IMR-90 (cell line): ENCODE measurements at regions not wholly inside any gene's neighbourhood (a gene's known extent, or its start where the extent isn't known, plus 50 kb on each side); places are given as distances from the start of the nearest gene placed in this dataset.

Experiments used
- ATAC-seq: fragments of 200-7000 bp; cut with Tn5 transposase; 2 replicates; pipeline ENCODE4 v1.9.1; 2020; ENCODE audit warnings: low read depth, mild to moderate bottlenecking, moderate library complexity
- BruUV-seq: library from RNA; stranded (reverse); fragments of 400-500 nt; replicated peaks from 2 replicates; lab custom pipeline; 2021; lab: Mats Ljungman, UMichigan
- CTCF ChIA-PET: fragments of 300-600 bp; formaldehyde crosslinking; extraction: SDS; loops from one replicate; lab custom pipeline; 2021; ENCODE audit warnings: antibody characterized with exemption; lab: Yijun Ruan, JAX
- POLR2A ChIA-PET: fragments of 300-600 bp; sonication (Branson Sonifier 250); formaldehyde crosslinking; loops from one replicate; lab custom pipeline; 2022; ENCODE audit warnings: antibody characterized with exemption; ENCODE audit not compliant: unreplicated experiment; lab: Charles Lee
- DNase-seq: peaks from one replicate; pipeline ENCODE4 v3.0.0; 2013
- H2AFZ ChIP-seq: replicated peaks from 2 replicates; pipeline ENCODE3; 2013; ENCODE audit warnings: low read length, mild to moderate bottlenecking; ENCODE audit not compliant: poor library complexity
- H2AK5ac ChIP-seq: 2 replicates; pipeline ENCODE4 v1.6.1; 2013; ENCODE audit warnings: low read depth, low read length, inconsistent platforms
- H2AK9ac ChIP-seq: replicated peaks from 2 replicates; pipeline ENCODE3; 2013; ENCODE audit warnings: mild to moderate bottlenecking, low read depth, low read length, moderate library complexity; ENCODE audit not compliant: poor library complexity
- H2BK120ac ChIP-seq: 2 replicates; pipeline ENCODE4 v1.6.1; 2013; ENCODE audit warnings: low read depth, low read length, inconsistent platforms
- H2BK15ac ChIP-seq: 3 replicates; pipeline ENCODE4 v1.6.1; 2013; ENCODE audit warnings: low read depth, low read length, inconsistent platforms
- H2BK20ac ChIP-seq: 2 replicates; pipeline ENCODE4 v1.6.1; 2013; ENCODE audit warnings: low read depth, mild to moderate bottlenecking, inconsistent platforms, low read length, moderate library complexity
- H2BK5ac ChIP-seq: 2 replicates; pipeline ENCODE4 v1.6.1; 2013; ENCODE audit warnings: mild to moderate bottlenecking, low read depth, low read length, inconsistent platforms; ENCODE audit not compliant: poor library complexity, severe bottlenecking
- H3K14ac ChIP-seq: replicated peaks from 2 replicates; pipeline ENCODE4 v1.6.1; 2013; ENCODE audit warnings: low read depth, low read length, inconsistent platforms
- H3K18ac ChIP-seq: 2 replicates; pipeline ENCODE4 v1.6.1; 2013; ENCODE audit warnings: low read depth, low read length, control low read depth
- H3K23ac ChIP-seq: 2 replicates; pipeline ENCODE4 v1.6.1; 2013; ENCODE audit warnings: low read depth, low read length, inconsistent platforms
- H3K27ac ChIP-seq: 2 replicates; pipeline ENCODE4 v1.5.1; 2013; ENCODE audit warnings: mild to moderate bottlenecking, control low read depth, low read length; ENCODE audit not compliant: insufficient read depth
- H3K27me3 ChIP-seq: 2 replicates; pipeline ENCODE4 v1.6.1; 2013; ENCODE audit warnings: low read length; ENCODE audit not compliant: control insufficient read depth, insufficient read depth
- H3K36me3 ChIP-seq: 2 replicates; pipeline ENCODE4 v1.6.1; 2013; ENCODE audit warnings: low read length, mixed read lengths; ENCODE audit not compliant: control insufficient read depth, insufficient read depth
- H3K4ac ChIP-seq: 2 replicates; pipeline ENCODE4 v1.6.1; 2013; ENCODE audit warnings: low read depth, low read length, inconsistent platforms
- H3K4me1 ChIP-seq: 2 replicates; pipeline ENCODE4 v1.6.1; 2013; ENCODE audit warnings: low read length, mixed read lengths; ENCODE audit not compliant: control insufficient read depth, insufficient read depth
- H3K4me2 ChIP-seq: 2 replicates; pipeline ENCODE4 v1.6.1; 2013; ENCODE audit warnings: low read depth, mild to moderate bottlenecking, control low read depth, low read length, moderate library complexity
- H3K4me3 ChIP-seq: 2 replicates; pipeline ENCODE4 v1.5.1; 2013; ENCODE audit warnings: low read depth, mild to moderate bottlenecking, control low read depth, low read length, moderate library complexity; ENCODE audit not compliant: insufficient read depth
- H3K56ac ChIP-seq: 2 replicates; pipeline ENCODE4 v1.6.1; 2013; ENCODE audit warnings: low read length, inconsistent platforms; ENCODE audit not compliant: insufficient read depth; ENCODE audit errors: extremely low read depth
- H3K79me1 ChIP-seq, 2 experiments: 2 replicates each; pipeline ENCODE4 v1.6.1; 2013; ENCODE audit warnings: low read length in 2 of 2, inconsistent platforms in 1 of 2, low read depth in 1 of 2
- H3K9ac ChIP-seq: 2 replicates; pipeline ENCODE4 v1.6.1; 2013; ENCODE audit warnings: low read depth, low read length, control low read depth
- H3K9me1 ChIP-seq: 2 replicates; pipeline ENCODE4 v1.6.1; 2013; ENCODE audit warnings: low read length, inconsistent platforms; ENCODE audit not compliant: insufficient read depth
- H3K9me3 ChIP-seq: 2 replicates; pipeline ENCODE4 v1.6.1; 2013; ENCODE audit warnings: low read length; ENCODE audit not compliant: control insufficient read depth, insufficient read depth
- H4K20me1 ChIP-seq: 2 replicates; pipeline ENCODE4 v1.6.1; 2013; ENCODE audit warnings: low read length, inconsistent platforms; ENCODE audit not compliant: insufficient read depth
- H4K5ac ChIP-seq: 2 replicates; pipeline ENCODE4 v1.6.1; 2013; ENCODE audit warnings: mild to moderate bottlenecking, low read depth, low read length, control low read depth
- H4K8ac ChIP-seq, 2 experiments: 2 replicates each; pipeline ENCODE4 v1.6.1; 2013; ENCODE audit warnings: low read depth in 2 of 2, low read length in 2 of 2, control low read depth in 1 of 2, inconsistent platforms in 1 of 2
- H4K91ac ChIP-seq: 2 replicates; pipeline ENCODE4 v1.6.1; 2013; ENCODE audit warnings: low read depth, low read length, inconsistent platforms; ENCODE audit not compliant: insufficient read depth
- BHLHE40 ChIP-seq: fragments of 150-350 bp; IDR thresholded peaks from 2 replicates; pipeline ENCODE4 v1.6.1; 2016; ENCODE audit warnings: mild to moderate bottlenecking, low read depth, low read length
- CEBPB ChIP-seq: IDR thresholded peaks from 2 replicates; pipeline ENCODE4 v1.6.1; 2012; ENCODE audit warnings: low read depth, low read length, improper control_type of control experiment
- CHD1 ChIP-seq: IDR thresholded peaks from 2 replicates; pipeline ENCODE4 v1.6.1; 2012; ENCODE audit warnings: low read depth, low read length, improper control_type of control experiment
- CTCF ChIP-seq: conservative IDR thresholded peaks from 2 replicates; pipeline ENCODE4 v1.5.1; 2012; ENCODE audit warnings: mild to moderate bottlenecking, low read depth, low read length, improper control_type of control experiment
- ELK1 ChIP-seq: fragments of 150-350 bp; IDR thresholded peaks from 2 replicates; pipeline ENCODE4 v1.6.1; 2016; ENCODE audit warnings: low read depth, mild to moderate bottlenecking, low read length, moderate library complexity, borderline replicate concordance
- MAZ ChIP-seq: IDR thresholded peaks from 2 replicates; pipeline ENCODE4 v1.6.1; 2012; ENCODE audit warnings: low read depth, mild to moderate bottlenecking, low read length, improper control_type of control experiment, moderate library complexity, borderline replicate concordance
- MXI1 ChIP-seq: IDR thresholded peaks from 2 replicates; pipeline ENCODE4 v1.6.1; 2012; ENCODE audit warnings: low read depth, mild to moderate bottlenecking, low read length, moderate library complexity, borderline replicate concordance
- POLR2A ChIP-seq: IDR thresholded peaks from 2 replicates; pipeline ENCODE4 v1.6.1; 2012; ENCODE audit warnings: mild to moderate bottlenecking, low read depth, low read length
- RCOR1 ChIP-seq: IDR thresholded peaks from 2 replicates; pipeline ENCODE4 v1.6.1; 2012; ENCODE audit warnings: mild to moderate bottlenecking, low read length, improper control_type of control experiment; ENCODE audit not compliant: insufficient replicate concordance
- RFX5 ChIP-seq: IDR thresholded peaks from 2 replicates; pipeline ENCODE4 v1.8.0; 2012; ENCODE audit warnings: low read depth, mild to moderate bottlenecking, low read length, moderate library complexity
- SMC3 ChIP-seq: fragments of 150-350 bp; IDR thresholded peaks from 2 replicates; pipeline ENCODE4 v1.6.1; 2016; ENCODE audit warnings: low read depth, mild to moderate bottlenecking, antibody characterized with exemption, low read length, moderate library complexity
- WGBS, 2 experiments: methylation state at CpG; one replicate each; pipeline versions ENCODE4 v1.1.5 to v1.1.7; 2013; ENCODE audit warnings: missing lambda C conversion rate in 2 of 2; ENCODE audit not compliant: insufficient read length in 1 of 2; ENCODE audit errors: extremely low coverage in 2 of 2; 5-methylcytosine and 5-hydroxymethylcytosine counted together
- dilution Hi-C: fragments of 300-500 bp; cut with HindIII; formaldehyde crosslinking; loops from one replicate; pipeline ENCODE4 v1.14.3; 2018; ENCODE audit warnings: low sequenced_read_pairs; ENCODE audit not compliant: unreplicated experiment
- in situ Hi-C: fragments of 300-500 bp; cut with MboI; formaldehyde crosslinking; loops from 3 replicates; pipeline ENCODE4 v1.14.3; 2019; ENCODE audit warnings: low sequenced_read_pairs, inconsistent platforms, mixed read lengths
- intact Hi-C: fragments of 100-400 bp; cut with micrococcal nuclease; formaldehyde crosslinking; loops from 2 replicates; pipeline ENCODE4 v1.10.0; 2022

GRCh38 chr3:106210923-106211322, 342.1 kb upstream of the CBLB start:
- POLR2A ChIA-PET, result no interaction called here
- Histone ChIP-seq H3K27me3 (no peaks in the 10 kb centered on the region), H3K14ac (no peak overlapping the region), H4K91ac (no peak overlapping the region), H3K36me3 (no peaks in the 10 kb centered on the region), H2AK5ac (no peak overlapping the region), H3K18ac (no peak overlapping the region), H4K20me1 (no peaks in the 10 kb centered on the region), H2BK5ac (no peak overlapping the region), H3K56ac (no peak overlapping the region), H3K23ac (no peak overlapping the region), H3K27ac (no peak overlapping the region), H3K4me1 (no peaks in the 10 kb centered on the region; the same call in 1 of the 2 replicates), H3K9ac (no peak overlapping the region), H2BK15ac (no peak overlapping the region), H3K9me1 (no peaks in the 10 kb centered on the region), H3K9me3 (no peaks in the 10 kb centered on the region), H2AK9ac (no peak overlapping the region), H3K4me2 (no peak overlapping the region), H2BK120ac (no peak overlapping the region), H3K4ac (no peak overlapping the region), H3K79me1 (no peaks in the 10 kb centered on the region), H3K4me3 (no peak overlapping the region), H2AFZ (no peak overlapping the region), H4K8ac (no peak overlapping the region), H2BK20ac (no peak overlapping the region), H4K5ac (no peak overlapping the region)
- ATAC-seq, result no peak
- TF ChIP-seq RFX5 (no peak), RCOR1 (no peak), CTCF (no peak), ELK1 (no peak), BHLHE40 (no peak), MXI1 (no peak), CEBPB (no peak), SMC3 (no peak), POLR2A (no peak), CHD1 (no peak), MAZ (no peak)
- no TSS peak for BruUV-seq
- DNase-seq, result no peak
- intact Hi-C loops, result no loop called here
- CTCF ChIA-PET, result no interaction called here
- in situ Hi-C loops, result no loop called here
- dilution Hi-C loops, result no loop called here
- no CpG with 5 or more reads among the region's 3 CpGs for WGBS, 2 experiments
